Femur (tissue), 1 donor: ENCODE measurements at regions not wholly inside any gene's neighbourhood (a gene's known extent, or its start where the extent isn't known, plus 50 kb on each side); places are given as distances from the start of the nearest gene placed in this dataset.
"Not testable (repeated sequence)": the region's sequence is repeated elsewhere in the genome, so short reads cannot be mapped to it uniquely, and the experiment has no call there.

Experiments
- DNase-seq: peaks from one replicate; pipeline ENCODE4 v3.0.0-alpha.2; 2017

- peak; percentile 2 for DNase-seq
These were observed 96.4 kb upstream of the B3GAT1 start for GRCh38 chr11:134508219-134508990.

- peak; percentile 8 for DNase-seq
These were observed 94.0 kb upstream of the B3GAT1 start for GRCh38 chr11:134506046-134506445.

GRCh38 chr11:134505125-134505524 lies 93.1 kb upstream of the B3GAT1 start:
- no peak for DNase-seq

- peak; percentile 5 for DNase-seq
These were observed 92.3 kb upstream of the B3GAT1 start for GRCh38 chr11:134504146-134504905.

- peak; percentile 3 for DNase-seq
These were observed 91.6 kb upstream of the B3GAT1 start for GRCh38 chr11:134503596-134503995.

DNA sequence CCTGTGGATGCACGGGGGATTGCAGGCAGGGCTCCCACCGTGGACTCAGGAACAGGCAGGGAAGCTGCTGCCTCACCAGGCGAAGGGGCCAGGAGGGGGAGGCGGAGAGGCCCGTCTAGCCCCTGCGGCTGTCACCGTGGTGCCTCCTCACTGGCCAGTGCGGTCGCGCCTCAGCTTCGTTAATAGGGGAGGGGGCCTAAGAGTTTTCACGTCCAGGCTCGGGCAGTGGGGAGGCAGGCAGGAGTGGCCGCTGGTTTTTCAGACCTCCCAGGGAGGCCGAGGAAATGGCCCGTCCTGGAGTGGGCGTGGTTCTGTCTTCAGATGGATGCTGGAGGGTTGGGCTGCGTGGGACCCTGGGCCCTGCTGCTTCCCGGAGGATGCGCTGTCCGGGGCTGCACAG lies 91.1 kb upstream of the B3GAT1 start:
- peak; percentile 6 for DNase-seq

GRCh38 chr11:134502153-134502550 lies 90.1 kb upstream of the B3GAT1 start:
- peak; percentile 6 for DNase-seq

DNA sequence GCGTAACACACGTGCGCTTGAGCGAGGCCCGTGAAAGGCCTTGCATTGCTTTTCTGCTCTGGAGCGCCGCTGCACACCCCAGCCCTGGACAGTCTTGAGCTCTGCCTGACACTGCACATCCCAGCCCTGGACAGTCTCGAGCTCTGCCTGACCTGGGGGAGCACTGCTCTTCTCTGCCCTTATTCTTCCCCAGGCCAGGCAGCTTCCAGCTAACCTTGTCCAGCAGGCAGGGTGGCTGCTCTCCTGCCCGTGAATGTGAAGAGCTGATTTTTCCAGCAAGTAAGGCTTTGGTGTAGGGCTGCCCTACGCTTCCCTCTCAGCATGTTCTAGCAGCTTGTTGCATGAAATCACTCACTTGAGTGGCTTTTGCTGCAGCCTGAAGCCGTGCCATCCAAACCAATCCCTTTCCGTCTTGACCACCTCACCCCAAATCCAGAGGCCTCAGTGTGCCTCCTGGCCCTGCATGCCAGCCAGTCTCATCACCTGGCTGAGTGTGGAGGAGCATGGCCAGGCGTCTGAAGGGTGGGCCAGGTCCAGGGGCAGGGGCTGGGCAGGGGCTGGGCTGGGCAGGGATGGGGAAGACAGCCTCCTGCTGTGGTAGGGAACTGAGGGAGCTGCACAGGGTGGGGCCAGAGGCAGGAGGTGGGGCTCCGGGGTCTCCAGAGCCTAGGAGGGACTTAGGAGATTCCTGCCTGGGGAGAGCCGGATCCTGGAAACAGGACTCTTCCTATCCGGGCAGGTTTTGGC lies 89.5 kb upstream of the B3GAT1 start:
- DNase-seq, result peak; percentile 8

DNA sequence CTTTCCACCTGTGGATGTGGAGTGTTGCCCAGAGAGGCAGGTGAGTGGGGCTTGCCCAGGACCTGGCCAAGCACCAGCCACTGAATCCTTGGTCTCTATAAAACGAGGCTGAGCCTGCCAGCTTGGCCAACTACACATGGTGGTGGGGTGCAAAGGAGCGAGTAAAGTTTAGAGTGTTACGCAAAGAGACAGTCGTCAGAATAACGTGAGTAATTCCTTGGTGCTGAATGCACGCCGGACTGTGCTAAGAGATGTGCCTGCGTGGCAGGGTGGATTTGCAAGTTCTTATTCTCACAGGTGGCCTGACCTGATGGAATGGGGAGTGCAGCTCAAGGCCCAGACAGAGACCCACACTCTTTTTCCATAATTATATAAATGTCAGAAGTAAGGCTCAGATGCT lies 88.6 kb upstream of the B3GAT1 start:
- no peak for DNase-seq

- no peak for DNase-seq
These were observed 87.9 kb upstream of the B3GAT1 start for GRCh38 chr11:134499990-134500389.

- no peak for DNase-seq
These were observed 86.5 kb upstream of the B3GAT1 start for GRCh38 chr11:134498326-134499139.

- no peak for DNase-seq
These were observed 85.5 kb upstream of the B3GAT1 start for GRCh38 chr11:134497586-134497985.

- not testable (repeated sequence) for DNase-seq
These were observed 84.0 kb upstream of the B3GAT1 start for GRCh38 chr11:134496058-134496457.

GRCh38 chr11:134494395-134494794 lies 82.4 kb upstream of the B3GAT1 start:
- DNase-seq, result not testable (repeated sequence)

DNA sequence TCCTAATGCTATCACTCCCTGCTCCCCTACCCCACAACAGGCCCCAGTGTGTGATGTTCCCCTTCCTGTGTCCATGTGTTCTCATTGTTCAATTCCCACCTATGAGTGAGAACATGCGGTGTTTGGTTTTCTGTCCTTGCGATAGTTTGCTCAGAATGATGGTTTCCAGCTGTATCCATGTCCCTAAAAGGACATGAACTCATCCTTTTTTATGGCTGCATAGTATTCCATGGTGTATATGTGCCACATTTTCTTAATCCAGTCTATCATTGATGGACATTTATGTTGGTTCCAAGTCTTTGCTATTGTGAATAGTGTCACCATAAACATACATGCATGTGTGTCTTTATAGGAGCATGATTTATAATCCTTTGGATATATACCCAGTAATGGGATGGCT lies 80.4 kb upstream of the B3GAT1 start:
- DNase-seq, result not testable (repeated sequence)

DNA sequence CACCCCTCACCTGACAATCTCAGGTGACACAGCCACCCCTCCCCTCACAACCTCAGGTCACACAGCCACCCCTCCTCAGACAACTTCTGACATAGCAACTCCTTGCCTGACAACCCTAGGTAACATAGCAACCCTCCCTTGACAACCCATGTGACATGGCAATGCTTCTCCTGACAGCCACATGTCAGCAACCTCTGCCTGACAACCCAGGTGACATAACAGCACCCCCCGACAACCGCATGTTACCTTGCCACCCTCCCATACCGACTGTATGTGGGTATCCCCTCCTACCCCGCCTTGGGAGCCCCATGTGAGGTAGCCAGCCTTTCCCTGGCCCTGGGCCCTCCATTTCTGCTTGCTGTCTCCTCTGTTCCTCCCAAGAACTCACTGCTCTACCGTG lies 77.7 kb upstream of the B3GAT1 start:
- DNase-seq, result no peak

GRCh38 chr11:134488913-134489312 lies 76.9 kb upstream of the B3GAT1 start:
- no peak for DNase-seq

GRCh38 chr11:134488512-134488911 lies 76.5 kb upstream of the B3GAT1 start:
- DNase-seq, result no peak

DNA sequence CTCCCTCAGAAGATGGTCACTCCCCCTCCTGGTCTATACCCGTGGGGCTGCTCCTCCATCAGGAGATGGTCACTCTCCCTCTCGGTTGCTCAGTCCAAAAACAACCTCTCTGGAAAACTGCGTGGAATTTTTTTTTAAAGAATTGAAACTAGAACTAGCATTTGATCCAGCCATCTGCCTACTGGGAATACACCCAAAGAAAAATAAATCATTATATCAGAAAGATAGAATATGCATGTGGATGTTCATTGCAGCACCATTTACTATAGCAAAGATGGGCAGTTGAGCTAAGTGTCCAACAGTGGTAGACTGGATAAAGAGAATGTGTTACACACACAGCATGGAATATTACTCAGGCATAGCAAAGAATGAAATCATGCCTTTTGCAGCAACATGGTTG lies 75.7 kb upstream of the B3GAT1 start:
- peak; percentile 0 for DNase-seq

DNA sequence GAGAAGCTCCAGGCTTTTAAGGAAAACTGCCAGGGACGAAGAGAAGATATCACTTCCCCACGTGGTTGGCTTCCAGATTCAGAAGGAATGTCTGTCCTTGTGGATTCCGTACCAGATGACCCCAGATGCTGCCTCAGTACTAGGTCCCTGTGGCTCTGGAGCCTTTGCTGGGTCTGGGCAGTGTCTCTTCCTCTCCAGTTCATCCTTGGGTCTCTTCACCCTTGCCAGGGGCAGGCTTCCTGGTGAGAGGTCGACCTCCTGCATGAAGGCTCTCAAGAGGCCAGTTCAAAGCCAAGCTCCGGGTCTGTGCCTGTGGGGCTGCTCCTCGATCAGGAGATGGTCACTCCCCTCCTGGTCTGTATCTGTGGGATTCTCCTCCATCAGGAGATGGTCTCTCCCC lies 74.7 kb upstream of the B3GAT1 start:
- DNase-seq, result peak; percentile 2

DNA sequence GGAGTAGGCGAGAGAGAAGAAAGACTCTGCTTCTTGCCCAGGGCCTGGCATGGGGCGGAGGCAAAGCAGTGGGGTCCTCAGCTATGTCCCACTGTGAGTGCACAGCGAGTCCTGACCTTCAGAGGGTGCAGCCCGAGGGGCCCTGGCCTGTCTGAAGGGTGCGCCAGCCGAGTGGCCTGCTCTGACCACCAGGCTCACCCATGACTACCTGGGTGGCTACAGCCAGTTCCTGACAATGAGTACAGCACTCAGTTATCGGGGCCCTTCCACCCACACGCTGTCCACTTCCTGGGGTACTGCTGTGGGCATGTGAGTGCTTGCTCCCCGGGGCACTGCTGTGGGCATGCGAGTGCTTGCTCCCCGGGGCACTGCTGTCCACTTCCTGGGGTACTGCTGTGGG lies 74.1 kb upstream of the B3GAT1 start:
- DNase-seq, result peak; percentile 3

DNA sequence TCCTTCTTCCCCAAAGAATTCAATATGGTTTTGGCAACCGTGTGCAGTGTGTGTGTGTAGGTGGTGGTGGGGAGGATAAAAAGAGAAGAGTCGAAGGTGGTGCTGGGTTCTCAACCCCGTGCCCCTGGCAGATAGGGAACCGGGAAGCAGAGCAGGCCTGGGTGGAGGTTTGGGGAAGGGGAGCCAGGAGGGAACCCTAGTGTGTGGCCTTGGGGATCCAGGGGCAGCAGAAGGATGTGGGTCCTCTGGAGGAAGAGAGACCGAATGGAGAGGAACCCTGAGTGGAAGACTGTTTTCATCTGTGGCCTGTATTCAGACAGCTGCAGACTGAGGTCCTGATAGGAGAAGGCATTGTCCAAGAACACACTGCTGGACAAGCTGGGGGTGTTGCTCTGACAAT lies 73.3 kb upstream of the B3GAT1 start:
- DNase-seq, result peak; percentile 2

DNA sequence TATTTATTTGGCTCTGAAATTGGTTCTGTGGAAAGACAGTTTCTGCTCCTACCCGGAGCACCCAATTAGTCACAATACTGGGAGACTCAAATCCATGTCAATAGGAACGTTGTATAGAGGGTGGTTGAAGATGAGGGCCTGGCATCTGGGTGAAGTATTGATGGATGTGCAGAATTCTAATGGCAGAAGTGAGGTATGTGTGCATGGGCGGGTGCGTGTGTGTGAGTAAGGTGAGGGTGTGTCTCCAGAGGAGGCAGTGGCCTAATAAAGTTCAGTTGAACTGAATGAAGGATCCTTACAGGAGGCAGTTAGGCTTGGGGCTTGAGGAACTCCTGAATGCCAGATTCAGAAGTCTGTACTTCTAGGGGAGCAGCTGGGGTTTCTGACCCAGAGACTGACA lies 71.8 kb upstream of the B3GAT1 start:
- DNase-seq, result no peak
